ENCODE measurements at regions not wholly inside any gene's neighbourhood (a gene's known extent, or its start where the extent isn't known, plus 50 kb on each side); places are given as distances from the start of the nearest gene placed in this dataset.

- TF ChIP-seq ZNF407 (IDR thresholded peaks at IDR 0.05; ENCODE audit: low read depth) (no peak), DNMT1 (IDR thresholded peaks at IDR 0.05) (no peak), PKNOX1 (IDR thresholded peaks at IDR 0.05) (no peak), XRCC4 (IDR thresholded peaks at IDR 0.05; ENCODE audit: extremely low read depth, insufficient read depth, insufficient read length) (no peak), ZNF444 (CRISPR knock-in tag; IDR thresholded peaks at IDR 0.05) (no peak)
Observed at GRCh38 chr12:63010698-63011097, 75.7 kb upstream of the PPM1H start (continued).

All from K562 (cell line).